ENCODE measurements at regions not wholly inside any gene's neighbourhood (a gene's known extent, or its start where the extent isn't known, plus 50 kb on each side); places are given as distances from the start of the nearest gene placed in this dataset.

DNA sequence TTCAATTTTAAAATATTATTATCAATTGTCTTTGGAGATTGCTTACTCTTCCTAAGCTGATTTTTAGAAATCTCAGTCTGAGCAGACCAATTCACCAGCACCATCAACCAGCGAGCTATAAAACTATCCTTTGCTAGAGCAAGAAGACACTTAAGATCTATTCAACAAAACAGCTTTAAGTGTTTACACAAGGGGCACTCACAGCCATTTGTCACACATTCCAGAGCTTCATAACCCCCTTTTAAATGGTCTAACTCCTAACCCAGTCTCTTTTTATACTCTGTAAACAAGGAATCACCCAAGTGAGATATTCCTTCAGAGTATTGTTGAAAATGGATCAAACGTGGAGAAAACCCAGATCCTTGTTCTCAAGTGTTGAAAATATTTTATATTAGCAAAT, 1294.1 kb upstream of the CHAC2 start:
- TF ChIP-seq, protein P1, sequence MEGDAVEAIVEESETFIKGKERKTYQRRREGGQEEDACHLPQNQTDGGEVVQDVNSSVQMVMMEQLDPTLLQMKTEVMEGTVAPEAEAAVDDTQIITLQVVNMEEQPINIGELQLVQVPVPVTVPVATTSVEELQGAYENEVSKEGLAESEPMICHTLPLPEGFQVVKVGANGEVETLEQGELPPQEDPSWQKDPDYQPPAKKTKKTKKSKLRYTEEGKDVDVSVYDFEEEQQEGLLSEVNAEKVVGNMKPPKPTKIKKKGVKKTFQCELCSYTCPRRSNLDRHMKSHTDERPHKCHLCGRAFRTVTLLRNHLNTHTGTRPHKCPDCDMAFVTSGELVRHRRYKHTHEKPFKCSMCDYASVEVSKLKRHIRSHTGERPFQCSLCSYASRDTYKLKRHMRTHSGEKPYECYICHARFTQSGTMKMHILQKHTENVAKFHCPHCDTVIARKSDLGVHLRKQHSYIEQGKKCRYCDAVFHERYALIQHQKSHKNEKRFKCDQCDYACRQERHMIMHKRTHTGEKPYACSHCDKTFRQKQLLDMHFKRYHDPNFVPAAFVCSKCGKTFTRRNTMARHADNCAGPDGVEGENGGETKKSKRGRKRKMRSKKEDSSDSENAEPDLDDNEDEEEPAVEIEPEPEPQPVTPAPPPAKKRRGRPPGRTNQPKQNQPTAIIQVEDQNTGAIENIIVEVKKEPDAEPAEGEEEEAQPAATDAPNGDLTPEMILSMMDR (conservative IDR thresholded peaks at IDR 0.05; ENCODE audit: low read depth in 2 of 2): no peak
- no peak for TF ChIP-seq EZH2 (IDR thresholded peaks at IDR 0.05; ENCODE audit: low read depth, unreplicated experiment)
- no peak for TF ChIP-seq STAT1 (IDR thresholded peaks at IDR 0.05; ENCODE audit: unreplicated experiment)
- TF ChIP-seq POLR2AphosphoS5 (IDR thresholded peaks at IDR 0.05; ENCODE audit: low read depth): no peak
- no peak for TF ChIP-seq EZH2phosphoT487 (IDR thresholded peaks at IDR 0.05; ENCODE audit: unreplicated experiment)
- TF ChIP-seq, protein P2, sequence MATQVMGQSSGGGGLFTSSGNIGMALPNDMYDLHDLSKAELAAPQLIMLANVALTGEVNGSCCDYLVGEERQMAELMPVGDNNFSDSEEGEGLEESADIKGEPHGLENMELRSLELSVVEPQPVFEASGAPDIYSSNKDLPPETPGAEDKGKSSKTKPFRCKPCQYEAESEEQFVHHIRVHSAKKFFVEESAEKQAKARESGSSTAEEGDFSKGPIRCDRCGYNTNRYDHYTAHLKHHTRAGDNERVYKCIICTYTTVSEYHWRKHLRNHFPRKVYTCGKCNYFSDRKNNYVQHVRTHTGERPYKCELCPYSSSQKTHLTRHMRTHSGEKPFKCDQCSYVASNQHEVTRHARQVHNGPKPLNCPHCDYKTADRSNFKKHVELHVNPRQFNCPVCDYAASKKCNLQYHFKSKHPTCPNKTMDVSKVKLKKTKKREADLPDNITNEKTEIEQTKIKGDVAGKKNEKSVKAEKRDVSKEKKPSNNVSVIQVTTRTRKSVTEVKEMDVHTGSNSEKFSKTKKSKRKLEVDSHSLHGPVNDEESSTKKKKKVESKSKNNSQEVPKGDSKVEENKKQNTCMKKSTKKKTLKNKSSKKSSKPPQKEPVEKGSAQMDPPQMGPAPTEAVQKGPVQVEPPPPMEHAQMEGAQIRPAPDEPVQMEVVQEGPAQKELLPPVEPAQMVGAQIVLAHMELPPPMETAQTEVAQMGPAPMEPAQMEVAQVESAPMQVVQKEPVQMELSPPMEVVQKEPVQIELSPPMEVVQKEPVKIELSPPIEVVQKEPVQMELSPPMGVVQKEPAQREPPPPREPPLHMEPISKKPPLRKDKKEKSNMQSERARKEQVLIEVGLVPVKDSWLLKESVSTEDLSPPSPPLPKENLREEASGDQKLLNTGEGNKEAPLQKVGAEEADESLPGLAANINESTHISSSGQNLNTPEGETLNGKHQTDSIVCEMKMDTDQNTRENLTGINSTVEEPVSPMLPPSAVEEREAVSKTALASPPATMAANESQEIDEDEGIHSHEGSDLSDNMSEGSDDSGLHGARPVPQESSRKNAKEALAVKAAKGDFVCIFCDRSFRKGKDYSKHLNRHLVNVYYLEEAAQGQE (IDR thresholded peaks at IDR 0.05; ENCODE audit: unreplicated experiment): no peak
- TF ChIP-seq JUNB (IDR thresholded peaks at IDR 0.05; ENCODE audit: unreplicated experiment): no peak
- no peak for TF ChIP-seq ZNF331 (CRISPR knock-in tag; IDR thresholded peaks at IDR 0.05; ENCODE audit: low read depth)
- TF ChIP-seq, protein P3, sequence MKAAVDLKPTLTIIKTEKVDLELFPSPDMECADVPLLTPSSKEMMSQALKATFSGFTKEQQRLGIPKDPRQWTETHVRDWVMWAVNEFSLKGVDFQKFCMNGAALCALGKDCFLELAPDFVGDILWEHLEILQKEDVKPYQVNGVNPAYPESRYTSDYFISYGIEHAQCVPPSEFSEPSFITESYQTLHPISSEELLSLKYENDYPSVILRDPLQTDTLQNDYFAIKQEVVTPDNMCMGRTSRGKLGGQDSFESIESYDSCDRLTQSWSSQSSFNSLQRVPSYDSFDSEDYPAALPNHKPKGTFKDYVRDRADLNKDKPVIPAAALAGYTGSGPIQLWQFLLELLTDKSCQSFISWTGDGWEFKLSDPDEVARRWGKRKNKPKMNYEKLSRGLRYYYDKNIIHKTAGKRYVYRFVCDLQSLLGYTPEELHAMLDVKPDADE (IDR thresholded peaks at IDR 0.05): no peak
- TF ChIP-seq CREB1 (CRISPR knock-in tag; IDR thresholded peaks at IDR 0.05; ENCODE audit: low read depth): no peak
- no peak for TF ChIP-seq ZNF114 (CRISPR knock-in tag; IDR thresholded peaks at IDR 0.05)
- TF ChIP-seq, protein P4, sequence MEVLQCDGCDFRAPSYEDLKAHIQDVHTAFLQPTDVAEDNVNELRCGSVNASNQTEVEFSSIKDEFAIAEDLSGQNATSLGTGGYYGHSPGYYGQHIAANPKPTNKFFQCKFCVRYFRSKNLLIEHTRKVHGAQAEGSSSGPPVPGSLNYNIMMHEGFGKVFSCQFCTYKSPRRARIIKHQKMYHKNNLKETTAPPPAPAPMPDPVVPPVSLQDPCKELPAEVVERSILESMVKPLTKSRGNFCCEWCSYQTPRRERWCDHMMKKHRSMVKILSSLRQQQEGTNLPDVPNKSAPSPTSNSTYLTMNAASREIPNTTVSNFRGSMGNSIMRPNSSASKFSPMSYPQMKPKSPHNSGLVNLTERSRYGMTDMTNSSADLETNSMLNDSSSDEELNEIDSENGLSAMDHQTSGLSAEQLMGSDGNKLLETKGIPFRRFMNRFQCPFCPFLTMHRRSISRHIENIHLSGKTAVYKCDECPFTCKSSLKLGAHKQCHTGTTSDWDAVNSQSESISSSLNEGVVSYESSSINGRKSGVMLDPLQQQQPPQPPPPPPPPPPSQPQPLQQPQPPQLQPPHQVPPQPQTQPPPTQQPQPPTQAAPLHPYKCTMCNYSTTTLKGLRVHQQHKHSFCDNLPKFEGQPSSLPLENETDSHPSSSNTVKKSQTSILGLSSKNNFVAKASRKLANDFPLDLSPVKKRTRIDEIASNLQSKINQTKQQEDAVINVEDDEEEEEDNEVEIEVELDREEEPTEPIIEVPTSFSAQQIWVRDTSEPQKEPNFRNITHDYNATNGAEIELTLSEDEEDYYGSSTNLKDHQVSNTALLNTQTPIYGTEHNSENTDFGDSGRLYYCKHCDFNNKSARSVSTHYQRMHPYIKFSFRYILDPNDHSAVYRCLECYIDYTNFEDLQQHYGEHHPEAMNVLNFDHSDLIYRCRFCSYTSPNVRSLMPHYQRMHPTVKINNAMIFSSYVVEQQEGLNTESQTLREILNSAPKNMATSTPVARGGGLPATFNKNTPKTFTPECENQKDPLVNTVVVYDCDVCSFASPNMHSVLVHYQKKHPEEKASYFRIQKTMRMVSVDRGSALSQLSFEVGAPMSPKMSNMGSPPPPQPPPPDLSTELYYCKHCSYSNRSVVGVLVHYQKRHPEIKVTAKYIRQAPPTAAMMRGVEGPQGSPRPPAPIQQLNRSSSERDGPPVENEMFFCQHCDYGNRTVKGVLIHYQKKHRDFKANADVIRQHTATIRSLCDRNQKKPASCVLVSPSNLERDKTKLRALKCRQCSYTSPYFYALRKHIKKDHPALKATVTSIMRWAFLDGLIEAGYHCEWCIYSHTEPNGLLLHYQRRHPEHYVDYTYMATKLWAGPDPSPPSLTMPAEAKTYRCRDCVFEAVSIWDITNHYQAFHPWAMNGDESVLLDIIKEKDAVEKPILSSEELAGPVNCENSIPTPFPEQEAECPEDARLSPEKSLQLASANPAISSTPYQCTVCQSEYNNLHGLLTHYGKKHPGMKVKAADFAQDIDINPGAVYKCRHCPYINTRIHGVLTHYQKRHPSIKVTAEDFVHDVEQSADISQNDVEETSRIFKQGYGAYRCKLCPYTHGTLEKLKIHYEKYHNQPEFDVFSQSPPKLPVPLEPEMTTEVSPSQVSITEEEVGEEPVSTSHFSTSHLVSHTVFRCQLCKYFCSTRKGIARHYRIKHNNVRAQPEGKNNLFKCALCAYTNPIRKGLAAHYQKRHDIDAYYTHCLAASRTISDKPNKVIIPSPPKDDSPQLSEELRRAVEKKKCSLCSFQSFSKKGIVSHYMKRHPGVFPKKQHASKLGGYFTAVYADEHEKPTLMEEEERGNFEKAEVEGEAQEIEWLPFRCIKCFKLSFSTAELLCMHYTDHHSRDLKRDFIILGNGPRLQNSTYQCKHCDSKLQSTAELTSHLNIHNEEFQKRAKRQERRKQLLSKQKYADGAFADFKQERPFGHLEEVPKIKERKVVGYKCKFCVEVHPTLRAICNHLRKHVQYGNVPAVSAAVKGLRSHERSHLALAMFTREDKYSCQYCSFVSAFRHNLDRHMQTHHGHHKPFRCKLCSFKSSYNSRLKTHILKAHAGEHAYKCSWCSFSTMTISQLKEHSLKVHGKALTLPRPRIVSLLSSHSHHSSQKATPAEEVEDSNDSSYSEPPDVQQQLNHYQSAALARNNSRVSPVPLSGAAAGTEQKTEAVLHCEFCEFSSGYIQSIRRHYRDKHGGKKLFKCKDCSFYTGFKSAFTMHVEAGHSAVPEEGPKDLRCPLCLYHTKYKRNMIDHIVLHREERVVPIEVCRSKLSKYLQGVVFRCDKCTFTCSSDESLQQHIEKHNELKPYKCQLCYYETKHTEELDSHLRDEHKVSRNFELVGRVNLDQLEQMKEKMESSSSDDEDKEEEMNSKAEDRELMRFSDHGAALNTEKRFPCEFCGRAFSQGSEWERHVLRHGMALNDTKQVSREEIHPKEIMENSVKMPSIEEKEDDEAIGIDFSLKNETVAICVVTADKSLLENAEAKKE (CRISPR knock-in tag; IDR thresholded peaks at IDR 0.05): no peak

Data from GM23338 (cell line).